HFFc6 (cell line): ENCODE measurements at regions not wholly inside any gene's neighbourhood (a gene's known extent, or its start where the extent isn't known, plus 50 kb on each side); places are given as distances from the start of the nearest gene placed in this dataset.
"Not testable (repeated sequence)": the region's sequence is repeated elsewhere in the genome, so short reads cannot be mapped to it uniquely, and the experiment has no call there.

Source experiments
- DNase-seq: peaks from one replicate; pipeline ENCODE4 v3.0.0-alpha.2; 2018
- H3K27ac Mint-ChIP-seq: 2 replicates; pipeline ENCODE4 v1.8.0; 2020; ENCODE audit warnings: mild to moderate bottlenecking, mixed read lengths
- H3K27me3 Mint-ChIP-seq: 2 replicates; pipeline ENCODE4 v1.8.0; 2021; ENCODE audit warnings: mild to moderate bottlenecking, moderate library complexity, mixed read lengths; ENCODE audit not compliant: insufficient read depth
- H3K36me3 Mint-ChIP-seq: 2 replicates; pipeline ENCODE4 v1.8.0; 2021; ENCODE audit warnings: low read depth, mixed read lengths
- H3K4me1 Mint-ChIP-seq: 2 replicates; pipeline ENCODE4 v1.8.0; 2020; ENCODE audit warnings: low read depth, mixed read lengths
- H3K4me3 Mint-ChIP-seq: 2 replicates; pipeline ENCODE4 v1.8.0; 2020; ENCODE audit warnings: mild to moderate bottlenecking, moderate library complexity, mixed read lengths
- H3K9me3 Mint-ChIP-seq: 2 replicates; pipeline ENCODE4 v1.8.0; 2020; ENCODE audit warnings: mild to moderate bottlenecking, mixed read lengths
- CTCF ChIP-seq: fragments of 200-600 bp; sonication (generic); IDR thresholded peaks from 2 replicates; pipeline ENCODE4 v1.5.0; 2021; ENCODE audit warnings: antibody characterized with exemption, mild to moderate bottlenecking

DNA sequence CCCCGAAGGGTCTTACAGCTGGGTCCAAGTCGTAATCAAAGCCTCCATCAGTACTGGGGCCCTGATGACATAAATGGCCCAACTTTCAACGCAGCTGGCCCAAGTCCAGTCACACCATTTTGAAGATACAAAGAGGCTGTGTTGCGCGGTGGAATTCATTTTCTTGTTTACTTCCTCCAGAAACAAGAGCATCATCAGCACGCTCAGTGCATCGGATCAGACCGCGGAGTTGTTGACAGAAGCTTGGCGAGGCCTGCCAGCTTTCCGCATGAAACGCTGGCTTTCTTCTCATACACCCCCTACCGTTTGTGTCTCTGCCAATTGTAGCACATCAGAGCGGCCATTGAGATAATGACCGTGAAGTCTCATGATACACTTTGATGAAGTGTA lies 101.7 kb upstream of the SPATA31D4 start:
- Mint-ChIP-seq H3K4me3 (no peak overlapping the region), H3K36me3 (no peaks in the 10 kb centered on the region), H3K4me1 (peaks cover 46% of the 10 kb centered on the region), H3K9me3 (no peaks in the 10 kb centered on the region), H3K27ac (no peak overlapping the region), H3K27me3 (peaks cover 2% of the 10 kb centered on the region; the same call in 1 of the 2 replicates)
- no peak for TF ChIP-seq CTCF
- no peak for DNase-seq

DNA sequence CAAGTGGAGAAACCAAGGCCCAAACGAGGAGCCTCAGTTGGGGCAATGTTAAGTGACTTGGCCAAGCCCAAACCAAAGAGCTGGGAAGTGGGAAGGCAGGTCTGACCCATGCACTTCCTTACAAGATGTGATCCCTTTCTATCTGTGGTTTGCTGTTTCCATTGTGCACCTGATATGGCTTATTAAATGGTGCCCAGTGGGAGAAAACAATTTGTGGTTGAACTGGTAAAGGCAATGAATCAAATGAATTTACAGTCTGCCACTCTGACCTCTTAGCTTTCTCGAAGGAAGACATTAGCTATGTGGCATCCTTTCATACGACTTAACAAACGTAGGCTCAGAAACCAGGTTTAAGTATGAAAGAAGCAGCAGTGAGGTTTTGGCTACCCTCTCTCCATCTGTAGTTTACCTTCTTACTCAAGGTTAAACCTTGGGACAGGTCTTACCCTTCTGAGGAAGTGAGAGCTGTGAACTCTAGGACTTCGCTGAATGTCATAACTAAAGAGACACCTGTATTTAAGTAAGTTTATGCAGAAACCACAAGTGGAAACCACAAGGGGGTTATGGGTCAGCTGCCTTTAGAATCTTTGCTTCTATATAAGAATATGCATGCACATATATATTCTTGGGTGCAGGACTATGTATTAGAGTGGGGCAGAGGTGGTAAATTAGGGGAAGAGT lies 100.5 kb upstream of the SPATA31D4 start:
- peaks cover 37% of the 10 kb centered on the region for H3K4me1 Mint-ChIP-seq
- H3K36me3 Mint-ChIP-seq = no peaks in the 10 kb centered on the region
- no peaks in the 10 kb centered on the region for H3K9me3 Mint-ChIP-seq
- H3K27me3 Mint-ChIP-seq = peaks cover 3% of the 10 kb centered on the region; the same call in 1 of the 2 replicates
- DNase-seq = no peak
- H3K27ac Mint-ChIP-seq = no peak overlapping the region
- TF ChIP-seq CTCF = no peak
- no peak overlapping the region for H3K4me3 Mint-ChIP-seq

GRCh38 chr9:81829195-81829882 lies 98.9 kb upstream of the SPATA31D4 start:
- H3K27ac Mint-ChIP-seq = no peak overlapping the region
- no peak overlapping the region for H3K4me3 Mint-ChIP-seq
- peaks cover 31% of the 10 kb centered on the region for H3K4me1 Mint-ChIP-seq
- no peaks in the 10 kb centered on the region for H3K9me3 Mint-ChIP-seq
- no peak for TF ChIP-seq CTCF
- H3K36me3 Mint-ChIP-seq = no peaks in the 10 kb centered on the region
- peaks cover 3% of the 10 kb centered on the region; the same call in 1 of the 2 replicates for H3K27me3 Mint-ChIP-seq
- no peak for DNase-seq

GRCh38 chr9:81830431-81830830 lies 97.8 kb upstream of the SPATA31D4 start:
- H3K36me3 Mint-ChIP-seq = not testable (repeated sequence)

DNA sequence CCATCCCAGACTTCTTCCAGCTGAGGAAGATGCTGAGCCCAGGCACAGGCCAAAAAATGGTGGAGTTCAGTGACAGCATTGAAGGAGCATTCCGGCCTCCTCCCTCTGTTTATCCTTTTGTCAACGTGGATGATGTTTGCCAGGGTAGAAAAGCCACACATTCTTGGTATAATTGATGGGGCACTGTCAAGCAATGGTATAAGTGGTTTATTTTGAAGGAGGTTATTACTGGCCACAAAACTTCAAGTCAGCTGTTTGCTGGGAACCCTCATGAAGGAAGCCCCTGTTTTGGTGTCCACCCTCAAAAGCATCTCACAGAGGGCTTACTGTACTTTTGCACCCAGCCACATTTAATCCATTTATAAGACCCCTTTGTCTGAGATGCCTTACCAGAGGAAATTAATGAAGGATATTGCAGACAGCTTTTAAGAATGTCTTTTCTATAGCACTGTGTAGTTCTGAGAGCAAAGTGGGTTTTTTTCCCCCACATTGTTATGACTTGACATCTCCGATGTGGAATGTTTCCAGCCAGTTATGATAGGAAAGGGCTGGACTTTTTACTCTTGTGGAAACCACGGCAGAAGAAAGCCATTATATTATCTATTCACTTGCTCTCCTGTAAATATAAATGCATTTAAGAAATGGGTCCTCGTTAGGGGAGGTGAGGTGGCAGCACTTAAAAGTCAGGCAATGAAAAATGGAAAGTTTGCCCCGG lies 95.5 kb upstream of the SPATA31D4 start:
- no peak for TF ChIP-seq CTCF
- Mint-ChIP-seq H3K27me3 (peaks cover 3% of the 10 kb centered on the region; the same call in 1 of the 2 replicates), H3K4me1 (peaks cover 9% of the 10 kb centered on the region), H3K27ac (no peak overlapping the region), H3K4me3 (no peak overlapping the region), H3K9me3 (no peaks in the 10 kb centered on the region), H3K36me3 (no peaks in the 10 kb centered on the region)
- no peak for DNase-seq

More at GRCh38 chr9:81830431-81830830, 97.8 kb upstream of the SPATA31D4 start:
- H3K27me3 Mint-ChIP-seq, DNase-seq, H3K4me3 Mint-ChIP-seq, H3K27ac Mint-ChIP-seq, H3K9me3 Mint-ChIP-seq: not testable (repeated sequence)
- H3K4me1 Mint-ChIP-seq = peaks cover 20% of the 10 kb centered on the region
